Esophagus muscularis mucosa (tissue), 4 donors: ENCODE measurements at regions not wholly inside any gene's neighbourhood (a gene's known extent, or its start where the extent isn't known, plus 50 kb on each side); places are given as distances from the start of the nearest gene placed in this dataset.

ENCODE experiments used
- DNase-seq: peaks from one replicate; pipeline ENCODE4 v3.0.0-alpha.2; 2017; ENCODE audit errors: extremely low spot score
- H3K27ac ChIP-seq, 4 donors: fragments of 200-600 bp; sonication (generic); replicated peaks in 1 of 4; 1 replicate in 3 of 4; 2 replicates in 1 of 4; pipeline ENCODE4 v1.5.1; 2016 to 2019; ENCODE audit warnings: mild to moderate bottlenecking in 1 of 4
- H3K27me3 ChIP-seq, 4 donors: fragments of 200-600 bp; sonication (generic); one replicate each; pipeline versions ENCODE4 v1.5.1 to v1.6.0; 2016 to 2019
- H3K36me3 ChIP-seq, 4 donors: fragments of 200-600 bp; sonication (generic); one replicate each; pipeline ENCODE4 v1.5.1; 2016 to 2019
- H3K4me1 ChIP-seq, 4 donors: fragments of 200-600 bp; sonication (generic); one replicate each; pipeline ENCODE4 v1.5.1; 2016 to 2019
- H3K4me3 ChIP-seq, 4 donors: fragments of 200-600 bp; sonication (generic); 1 replicate in 2 of 4; 2 replicates in 2 of 4; pipeline ENCODE4 v1.5.1; 2016 to 2019; ENCODE audit warnings: mild to moderate bottlenecking in 4 of 4, moderate library complexity in 1 of 4
- H3K9me3 ChIP-seq, 4 donors: fragments of 200-600 bp; sonication (generic); 1 replicate in 3 of 4; 2 replicates in 1 of 4; pipeline ENCODE4 v1.5.1; 2016 to 2019
- EP300 ChIP-seq: sonication (generic); formaldehyde crosslinking; IDR thresholded peaks from one replicate; pipeline ENCODE4 v1.6.1; 2017; ENCODE audit warnings: antibody characterized with exemption
- POLR2A ChIP-seq: fragments of 450-650 bp; IDR thresholded peaks from one replicate; pipeline ENCODE4 v1.6.1; 2017; ENCODE audit warnings: antibody characterized with exemption, moderate library complexity, mild to moderate bottlenecking, low read depth
- POLR2AphosphoS5 ChIP-seq, 2 donors: sonication (generic); formaldehyde crosslinking; IDR thresholded peaks; one replicate each; pipeline ENCODE4 v1.6.1; 2017; ENCODE audit warnings: antibody characterized with exemption in 2 of 2
- WGBS: methylation state at CpG from one replicate; pipeline ENCODE4 v1.1.5; 2018; 5-methylcytosine and 5-hydroxymethylcytosine counted together
- intact Hi-C: fragments of 100-400 bp; cut with DNase I; formaldehyde crosslinking; loops from one replicate; pipeline ENCODE4 v1.15.1; 2023
- TF ChIP-seq, protein P1 (sequence below), 3 experiments: fragments of 200-600 bp in 2 of 3; fragments of 450-650 bp in 1 of 3; sonication (generic) in 2 of 3; IDR thresholded peaks; one replicate each; pipeline ENCODE4 v1.5.1; 2017 to 2019; ENCODE audit warnings: antibody characterized with exemption in 3 of 3, mild to moderate bottlenecking in 2 of 3, moderate library complexity in 1 of 3

DNA sequence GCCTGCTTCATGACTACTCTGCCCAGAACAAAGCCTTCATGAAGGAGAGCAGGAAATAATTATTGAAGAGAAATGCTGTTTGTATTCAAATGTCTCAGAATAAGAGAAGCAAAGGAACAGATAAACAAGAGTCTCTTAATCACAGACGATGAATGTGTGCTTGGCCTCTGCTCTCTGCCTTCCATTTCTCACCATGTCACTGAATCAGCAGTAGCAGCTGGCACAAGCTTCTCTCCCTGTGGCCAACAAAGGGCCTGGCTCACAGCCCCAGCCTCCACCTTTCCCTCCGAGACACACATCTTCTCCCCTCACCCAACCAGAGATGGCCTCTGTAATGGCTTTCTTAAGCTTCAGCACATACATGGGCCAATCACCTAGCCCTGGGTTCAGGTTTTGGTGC is 128.1 kb upstream of the SLIT3 start:
- intact Hi-C loops, result no loop called here
- Histone ChIP-seq H3K27ac (no peak overlapping the region), H3K4me3 (no peak overlapping the region), H3K27me3 (no peaks in the 10 kb centered on the region), H3K36me3 (no peaks in the 10 kb centered on the region), H3K9me3 (no peaks in the 10 kb centered on the region), H3K4me1 (peaks cover 0 to 15% (median 7%) of the 10 kb centered on the region in 4 donors)
- TF ChIP-seq, protein P1, sequence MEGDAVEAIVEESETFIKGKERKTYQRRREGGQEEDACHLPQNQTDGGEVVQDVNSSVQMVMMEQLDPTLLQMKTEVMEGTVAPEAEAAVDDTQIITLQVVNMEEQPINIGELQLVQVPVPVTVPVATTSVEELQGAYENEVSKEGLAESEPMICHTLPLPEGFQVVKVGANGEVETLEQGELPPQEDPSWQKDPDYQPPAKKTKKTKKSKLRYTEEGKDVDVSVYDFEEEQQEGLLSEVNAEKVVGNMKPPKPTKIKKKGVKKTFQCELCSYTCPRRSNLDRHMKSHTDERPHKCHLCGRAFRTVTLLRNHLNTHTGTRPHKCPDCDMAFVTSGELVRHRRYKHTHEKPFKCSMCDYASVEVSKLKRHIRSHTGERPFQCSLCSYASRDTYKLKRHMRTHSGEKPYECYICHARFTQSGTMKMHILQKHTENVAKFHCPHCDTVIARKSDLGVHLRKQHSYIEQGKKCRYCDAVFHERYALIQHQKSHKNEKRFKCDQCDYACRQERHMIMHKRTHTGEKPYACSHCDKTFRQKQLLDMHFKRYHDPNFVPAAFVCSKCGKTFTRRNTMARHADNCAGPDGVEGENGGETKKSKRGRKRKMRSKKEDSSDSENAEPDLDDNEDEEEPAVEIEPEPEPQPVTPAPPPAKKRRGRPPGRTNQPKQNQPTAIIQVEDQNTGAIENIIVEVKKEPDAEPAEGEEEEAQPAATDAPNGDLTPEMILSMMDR (IDR thresholded peaks at IDR 0.05), result no peak
- TF ChIP-seq POLR2A, result no peak
- 32% methylated on average over 2 of the region's 2 CpGs for WGBS
- no peak for DNase-seq

DNA sequence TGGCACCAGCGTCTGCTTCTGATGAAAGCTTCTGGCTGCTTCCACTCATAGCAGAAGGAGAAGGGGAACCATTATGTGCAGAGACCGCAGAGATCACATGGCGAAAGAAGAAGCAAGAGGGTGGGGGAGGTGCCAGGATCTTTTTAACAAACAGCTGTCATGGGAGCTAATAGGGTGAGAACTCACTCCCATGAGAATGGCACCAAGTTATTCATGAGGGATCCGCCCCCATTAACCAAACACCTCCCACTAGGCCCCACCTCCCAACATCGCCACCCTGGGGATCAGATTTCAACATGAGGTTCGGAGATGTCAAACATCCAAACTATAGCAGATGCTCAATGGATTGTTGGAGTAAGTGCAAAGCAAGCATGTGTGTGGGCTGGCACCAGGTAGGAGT is 125.8 kb upstream of the SLIT3 start:
- intact Hi-C loops, result no loop called here
- Histone ChIP-seq H3K27me3 (no peaks in the 10 kb centered on the region), H3K4me1 (peaks cover 0 to 15% (median 7%) of the 10 kb centered on the region in 4 donors), H3K27ac (no peak overlapping the region), H3K9me3 (no peaks in the 10 kb centered on the region), H3K4me3 (no peak overlapping the region), H3K36me3 (no peaks in the 10 kb centered on the region)
- TF ChIP-seq, protein P1 (IDR thresholded peaks at IDR 0.05), result no peak
- TF ChIP-seq POLR2AphosphoS5 (IDR thresholded peaks at IDR 0.05), result no peak
- TF ChIP-seq EP300, result no peak
- TF ChIP-seq POLR2A, result no peak
- 76% methylated on average over 6 of the region's 6 CpGs for WGBS
- DNase-seq, result no peak

DNA sequence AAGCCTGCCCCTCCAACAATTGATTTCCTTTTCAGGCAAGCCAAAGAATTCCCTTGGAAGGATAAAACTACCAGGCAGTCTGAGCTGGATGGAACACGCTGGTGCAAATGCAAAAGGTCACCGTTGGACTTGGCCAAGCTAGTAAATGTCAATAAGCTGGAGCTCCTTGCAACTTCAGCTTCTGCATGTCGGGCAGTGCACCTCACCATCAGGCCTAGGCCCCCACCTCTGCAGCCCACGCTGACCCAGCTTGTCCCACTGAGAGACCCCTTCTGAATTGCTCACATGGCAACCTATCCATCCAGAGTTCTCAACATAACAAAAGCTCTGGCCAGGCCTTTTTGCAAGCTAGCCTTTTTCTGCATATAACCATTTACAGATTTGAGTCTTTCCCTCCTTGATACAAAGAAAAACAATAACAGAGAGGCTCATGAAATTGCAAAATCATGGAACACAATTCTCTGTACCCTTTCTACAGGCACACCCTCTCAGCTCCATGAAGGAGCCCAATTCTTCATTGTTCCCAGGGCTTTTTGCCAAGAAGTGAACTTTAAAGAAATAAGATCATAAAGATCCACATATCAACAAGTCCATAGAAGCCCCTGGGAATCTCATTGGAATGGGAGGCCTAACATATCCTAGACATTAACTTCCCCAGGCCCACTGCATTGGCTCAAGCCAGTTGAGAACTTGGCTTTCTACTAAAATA is 123.9 kb upstream of the SLIT3 start:
- Histone ChIP-seq H3K4me3 (no peak overlapping the region), H3K4me1 (peaks cover 0 to 7% (median 5%) of the 10 kb centered on the region in 4 donors), H3K27me3 (no peaks in the 10 kb centered on the region), H3K36me3 (no peaks in the 10 kb centered on the region), H3K9me3 (no peaks in the 10 kb centered on the region), H3K27ac (no peak overlapping the region)
- no peak for DNase-seq
- intact Hi-C loops, result no loop called here
- no peak for TF ChIP-seq POLR2A
- TF ChIP-seq POLR2AphosphoS5 (IDR thresholded peaks at IDR 0.05), result no peak
- TF ChIP-seq, protein P1 (IDR thresholded peaks at IDR 0.05), result no peak
- TF ChIP-seq EP300, result no peak
- 79% methylated on average over 4 of the region's 4 CpGs for WGBS

DNA sequence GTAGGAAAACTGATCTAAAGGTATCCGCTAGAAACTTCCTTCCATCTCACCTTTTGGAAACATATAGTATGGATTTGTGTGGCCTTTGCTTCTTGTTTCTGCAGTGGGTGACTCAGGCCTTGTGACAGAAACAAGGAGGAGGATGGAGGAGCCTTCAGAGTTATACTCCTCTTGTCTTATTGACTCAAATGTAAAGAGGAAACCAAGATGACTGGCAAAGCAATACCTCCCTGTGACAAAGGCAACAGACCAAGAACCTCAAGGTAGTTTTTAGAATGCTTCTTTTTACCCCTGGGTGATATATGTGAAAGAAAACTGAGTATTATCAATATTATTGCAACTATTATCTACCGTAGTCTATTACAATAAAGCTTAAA is 123.3 kb upstream of the SLIT3 start:
- H3K36me3 ChIP-seq, result no peaks in the 10 kb centered on the region
- H3K9me3 ChIP-seq, result no peaks in the 10 kb centered on the region
- no peak for DNase-seq
- H3K4me3 ChIP-seq, result no peak overlapping the region
- H3K27ac ChIP-seq, result no peak overlapping the region
- intact Hi-C loops, result no loop called here
- no peaks in the 10 kb centered on the region for H3K27me3 ChIP-seq
- TF ChIP-seq EP300 (no peak), POLR2A (no peak), POLR2AphosphoS5 (IDR thresholded peaks at IDR 0.05) (no peak)
- TF ChIP-seq, protein P1 (IDR thresholded peaks at IDR 0.05), result no peak
- WGBS, result 86% methylated on average over 2 of the region's 2 CpGs
- peaks cover 0 to 6% (median 4%) of the 10 kb centered on the region in 4 donors for H3K4me1 ChIP-seq
